ENCODE measurements at regions not wholly inside any gene's neighbourhood (a gene's known extent, or its start where the extent isn't known, plus 50 kb on each side); places are given as distances from the start of the nearest gene placed in this dataset.

DNA sequence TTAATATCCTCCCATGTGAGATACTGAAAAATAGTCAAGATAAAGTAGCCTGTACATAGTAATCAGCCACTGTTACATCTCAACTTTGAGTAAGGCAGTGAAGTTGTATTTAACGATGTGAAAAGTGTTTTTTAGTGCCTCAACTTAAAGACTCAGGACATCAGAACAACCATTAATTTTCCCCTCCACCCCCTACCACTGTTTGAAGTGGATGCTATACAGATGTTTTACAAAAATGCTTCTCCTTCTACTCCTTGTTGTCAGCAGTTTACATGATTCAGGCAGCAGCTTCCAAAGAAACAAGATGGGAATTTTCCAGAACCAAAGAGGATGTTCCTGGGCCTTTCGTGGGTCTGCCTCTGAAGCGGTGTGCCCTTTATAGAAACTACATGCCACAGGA, 143.6 kb downstream of the RPAP3 start:
- no peak overlapping the region for H3K4me3 ChIP-seq
- DNase-seq (no peak), ATAC-seq (no peak)
- no peaks in the 10 kb centered on the region for H3K36me3 ChIP-seq (replicated peaks in 1 of 2; ENCODE audit: insufficient read depth in 1 of 2, low read depth in 2 of 2)
- H3K4me1 ChIP-seq, result no peaks in the 10 kb centered on the region
- H3K9me3 ChIP-seq, result no peaks in the 10 kb centered on the region
- no peaks in the 10 kb centered on the region for H3K27me3 ChIP-seq
- no peak for TF ChIP-seq POLR2A (IDR thresholded peaks at IDR 0.05)
- TF ChIP-seq, protein P1, sequence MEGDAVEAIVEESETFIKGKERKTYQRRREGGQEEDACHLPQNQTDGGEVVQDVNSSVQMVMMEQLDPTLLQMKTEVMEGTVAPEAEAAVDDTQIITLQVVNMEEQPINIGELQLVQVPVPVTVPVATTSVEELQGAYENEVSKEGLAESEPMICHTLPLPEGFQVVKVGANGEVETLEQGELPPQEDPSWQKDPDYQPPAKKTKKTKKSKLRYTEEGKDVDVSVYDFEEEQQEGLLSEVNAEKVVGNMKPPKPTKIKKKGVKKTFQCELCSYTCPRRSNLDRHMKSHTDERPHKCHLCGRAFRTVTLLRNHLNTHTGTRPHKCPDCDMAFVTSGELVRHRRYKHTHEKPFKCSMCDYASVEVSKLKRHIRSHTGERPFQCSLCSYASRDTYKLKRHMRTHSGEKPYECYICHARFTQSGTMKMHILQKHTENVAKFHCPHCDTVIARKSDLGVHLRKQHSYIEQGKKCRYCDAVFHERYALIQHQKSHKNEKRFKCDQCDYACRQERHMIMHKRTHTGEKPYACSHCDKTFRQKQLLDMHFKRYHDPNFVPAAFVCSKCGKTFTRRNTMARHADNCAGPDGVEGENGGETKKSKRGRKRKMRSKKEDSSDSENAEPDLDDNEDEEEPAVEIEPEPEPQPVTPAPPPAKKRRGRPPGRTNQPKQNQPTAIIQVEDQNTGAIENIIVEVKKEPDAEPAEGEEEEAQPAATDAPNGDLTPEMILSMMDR (IDR thresholded peaks at IDR 0.05), result no peak
- no peak overlapping the region for H3K27ac ChIP-seq
- WGBS, 2 donors, result 68 to 69% methylated on average over 3 of the region's 3 CpGs
- intact Hi-C loops (cut with DNase I), result no loop called here

DNA sequence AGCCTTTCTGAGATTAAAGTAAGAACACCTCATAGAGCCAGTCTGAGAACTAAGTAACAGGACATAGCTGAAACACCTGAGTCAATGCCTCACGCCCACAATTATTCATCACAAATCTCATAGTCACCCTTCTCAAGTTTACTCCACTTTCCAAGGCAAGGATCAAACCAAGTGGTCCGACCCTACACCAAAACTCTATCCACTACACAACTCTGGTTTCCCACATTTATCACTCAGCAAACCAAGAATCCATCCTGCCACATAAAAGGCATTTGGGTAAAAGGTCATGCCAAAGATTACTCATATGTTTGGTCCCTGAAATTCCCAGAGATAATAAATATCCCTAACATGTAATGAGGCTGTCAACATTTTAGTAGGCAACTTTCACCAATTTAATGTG, 144.1 kb downstream of the RPAP3 start:
- Histone ChIP-seq H3K27me3 (no peaks in the 10 kb centered on the region), H3K4me3 (no peak overlapping the region), H3K36me3 (replicated peaks in 1 of 2; ENCODE audit: insufficient read depth in 1 of 2, low read depth in 2 of 2) (no peaks in the 10 kb centered on the region), H3K27ac (no peak overlapping the region), H3K4me1 (no peaks in the 10 kb centered on the region), H3K9me3 (no peaks in the 10 kb centered on the region)
- intact Hi-C loops (cut with DNase I), result no loop called here
- DNase-seq, result no peak
- no peak for ATAC-seq
- TF ChIP-seq, protein P1 (IDR thresholded peaks at IDR 0.05), result no peak
- TF ChIP-seq POLR2A (IDR thresholded peaks at IDR 0.05), result no peak
- WGBS, 2 donors, result 58 to 65% methylated on average over 2 of the region's 2 CpGs

DNA sequence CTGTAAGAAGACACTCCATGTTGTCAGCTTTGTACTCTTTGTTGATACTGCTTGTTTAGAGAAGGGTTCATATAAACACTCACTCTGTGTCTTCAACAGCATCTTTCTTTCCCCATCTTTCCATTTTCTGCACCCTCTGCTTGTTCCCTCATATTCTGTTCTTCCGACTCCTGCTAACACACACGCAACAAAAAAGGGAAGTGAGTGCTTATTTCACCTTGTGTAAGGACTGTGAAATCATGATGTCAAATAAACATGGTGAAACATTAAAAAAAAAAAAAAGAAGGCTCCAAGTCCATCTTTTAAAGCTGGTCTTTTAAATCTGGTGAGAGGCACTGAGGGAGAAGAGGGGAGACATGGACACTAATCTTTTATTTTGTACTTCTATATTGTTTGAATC, 145.4 kb downstream of the RPAP3 start:
- no peaks in the 10 kb centered on the region for H3K36me3 ChIP-seq (replicated peaks in 1 of 2; ENCODE audit: insufficient read depth in 1 of 2, low read depth in 2 of 2)
- H3K27ac ChIP-seq, result no peak overlapping the region
- H3K27me3 ChIP-seq, result no peaks in the 10 kb centered on the region
- H3K4me1 ChIP-seq, result no peaks in the 10 kb centered on the region
- DNase-seq (no peak), ATAC-seq (no peak)
- WGBS, 2 donors, result 57 to 97% methylated on average over 2 of the region's 2 CpGs
- TF ChIP-seq, protein P1 (IDR thresholded peaks at IDR 0.05), result no peak
- TF ChIP-seq POLR2A (IDR thresholded peaks at IDR 0.05), result no peak
- H3K4me3 ChIP-seq, result no peak overlapping the region
- H3K9me3 ChIP-seq, result no peaks in the 10 kb centered on the region
- intact Hi-C loops (cut with DNase I), result no loop called here

DNA sequence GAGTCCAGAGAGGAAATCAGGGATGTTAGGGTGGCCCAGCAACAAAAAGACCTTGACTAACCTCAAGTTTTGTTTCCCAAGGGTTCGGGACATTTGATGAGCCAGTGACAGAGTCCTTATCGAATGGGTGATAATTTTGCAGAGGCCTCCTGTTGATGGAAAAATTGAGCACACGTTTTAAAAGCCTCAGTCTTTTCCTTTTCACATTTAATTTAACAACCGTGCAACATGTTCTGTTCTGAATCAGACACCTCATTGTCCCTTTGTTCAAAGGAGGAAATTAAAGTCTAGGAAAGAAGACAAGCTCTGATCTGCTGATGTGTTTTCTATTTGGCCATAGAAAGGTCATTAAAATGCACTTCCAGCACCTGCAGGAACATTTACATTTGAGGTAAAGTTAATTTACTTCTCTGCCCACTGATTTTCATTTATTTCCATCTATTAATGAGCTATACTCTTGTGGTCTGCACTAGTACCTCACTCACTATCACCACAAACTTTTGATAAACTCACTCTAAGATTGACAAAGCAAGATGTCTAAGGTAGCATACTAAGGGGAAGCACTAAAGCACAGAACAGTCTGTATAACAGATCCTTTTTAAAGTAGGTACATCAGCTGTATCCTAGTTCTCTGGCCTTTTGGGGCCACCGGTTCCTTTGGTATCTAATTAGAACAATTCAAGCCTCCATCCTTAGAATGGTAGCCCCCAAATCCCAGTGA, 147.0 kb downstream of the RPAP3 start:
- TF ChIP-seq POLR2A (IDR thresholded peaks at IDR 0.05), result no peak
- TF ChIP-seq, protein P1 (IDR thresholded peaks at IDR 0.05), result no peak
- Histone ChIP-seq H3K27me3 (no peaks in the 10 kb centered on the region), H3K36me3 (replicated peaks in 1 of 2; ENCODE audit: insufficient read depth in 1 of 2, low read depth in 2 of 2) (no peaks in the 10 kb centered on the region), H3K9me3 (no peaks in the 10 kb centered on the region), H3K4me1 (no peaks in the 10 kb centered on the region), H3K27ac (no peak overlapping the region), H3K4me3 (no peak overlapping the region)
- ATAC-seq (no peak), DNase-seq (no peak)
- intact Hi-C loops (cut with DNase I), result no loop called here
- WGBS, 2 donors, result 49 to 57% methylated on average over 5 of the region's 5 CpGs

DNA sequence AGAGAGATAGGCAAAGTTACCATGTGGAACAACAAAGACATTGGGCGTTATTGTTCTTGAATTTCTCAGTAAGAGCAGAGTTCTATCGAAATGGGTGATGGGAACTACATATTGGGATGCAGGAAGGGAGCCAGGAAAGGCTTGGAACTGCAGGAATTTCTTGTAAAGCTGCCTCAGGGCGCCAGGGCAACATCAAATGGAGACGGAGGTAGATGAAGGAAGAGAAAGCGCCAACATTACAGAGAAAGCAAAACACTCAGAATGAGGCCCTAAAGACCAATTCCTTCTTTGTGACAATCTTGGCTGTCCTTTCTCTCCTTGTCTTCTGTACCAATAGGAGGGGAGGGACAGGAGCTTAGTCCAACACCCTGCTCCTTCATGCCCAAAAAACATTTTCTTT, 148.4 kb downstream of the RPAP3 start:
- H3K4me1 ChIP-seq, result no peaks in the 10 kb centered on the region
- no peak for TF ChIP-seq POLR2A (IDR thresholded peaks at IDR 0.05)
- TF ChIP-seq, protein P1 (IDR thresholded peaks at IDR 0.05), result no peak
- 68 to 83% methylated on average over 5 of the region's 5 CpGs for WGBS, 2 donors
- H3K9me3 ChIP-seq, result peaks cover 0 to 6% (median 0%) of the 10 kb centered on the region in 3 donors
- ATAC-seq (no peak), DNase-seq (no peak)
- H3K27me3 ChIP-seq, result no peaks in the 10 kb centered on the region
- intact Hi-C loops (cut with DNase I), result no loop called here
- H3K4me3 ChIP-seq, result no peak overlapping the region
- H3K36me3 ChIP-seq (replicated peaks in 1 of 2; ENCODE audit: insufficient read depth in 1 of 2, low read depth in 2 of 2), result no peaks in the 10 kb centered on the region
- no peak overlapping the region for H3K27ac ChIP-seq
